ENCODE measurements at regions not wholly inside any gene's neighbourhood (a gene's known extent, or its start where the extent isn't known, plus 50 kb on each side); places are given as distances from the start of the nearest gene placed in this dataset.

GRCh38 chr20:57988422-57988821 lies 240.0 kb downstream of the ANKRD60 start:
- TF ChIP-seq POLR2A (IDR thresholded peaks at IDR 0.05; ENCODE audit: extremely low read depth, insufficient read length) (no peak), CTCF (IDR thresholded peaks at IDR 0.05; ENCODE audit: low read depth, low read length) (no peak)

Measured in NB4 (cell line).